Loucy (cell line): ENCODE measurements at regions not wholly inside any gene's neighbourhood (a gene's known extent, or its start where the extent isn't known, plus 50 kb on each side); places are given as distances from the start of the nearest gene placed in this dataset.
"Not testable (repeated sequence)": the region's sequence is repeated elsewhere in the genome, so short reads cannot be mapped to it uniquely, and the experiment has no call there.

Experiments
- H2AFZ ChIP-seq: fragments of 200-600 bp; sonication (generic); 2 replicates; pipeline ENCODE4 v1.6.0; 2016; ENCODE audit warnings: antibody characterized with exemption, mild to moderate bottlenecking, low read length, moderate library complexity
- H3F3A ChIP-seq: fragments of 200-600 bp; 2 replicates; pipeline ENCODE4 v1.6.0; 2016; ENCODE audit warnings: antibody characterized with exemption, low read depth, mild to moderate bottlenecking
- H3K27me3 ChIP-seq: fragments of 200-600 bp; sonication (generic); 2 replicates; pipeline ENCODE4 v1.6.1; 2014; ENCODE audit warnings: low read length, mild to moderate bottlenecking; ENCODE audit not compliant: insufficient read depth, poor library complexity, severe bottlenecking
- H3K36me3 ChIP-seq: fragments of 200-600 bp; sonication (generic); 2 replicates; pipeline ENCODE4 v1.6.1; 2016; ENCODE audit warnings: low read length; ENCODE audit not compliant: insufficient read depth
- H3K4me1 ChIP-seq: fragments of 200-600 bp; sonication (generic); 2 replicates; pipeline ENCODE4 v1.5.1; 2014; ENCODE audit warnings: low read length, mild to moderate bottlenecking; ENCODE audit not compliant: insufficient read depth, poor library complexity, severe bottlenecking
- H3K4me2 ChIP-seq: fragments of 200-600 bp; sonication (generic); 2 replicates; pipeline ENCODE4 v1.6.0; 2014; ENCODE audit warnings: antibody characterized with exemption, low read length, low read depth, mild to moderate bottlenecking; ENCODE audit not compliant: poor library complexity, severe bottlenecking
- H3K4me3 ChIP-seq: fragments of 200-600 bp; sonication (generic); 2 replicates; pipeline ENCODE4 v1.5.1; 2014; ENCODE audit warnings: low read length, mild to moderate bottlenecking, mixed read lengths; ENCODE audit not compliant: poor library complexity, severe bottlenecking
- H3K79me2 ChIP-seq: fragments of 200-600 bp; sonication (generic); 2 replicates; pipeline ENCODE4 v1.6.1; 2014; ENCODE audit warnings: low read length; ENCODE audit not compliant: insufficient read depth
- H3K9ac ChIP-seq: fragments of 200-600 bp; sonication (generic); 2 replicates; pipeline ENCODE4 v1.6.0; 2014; ENCODE audit warnings: mild to moderate bottlenecking, low read depth, low read length, moderate library complexity; ENCODE audit not compliant: poor library complexity, severe bottlenecking
- H3K9me2 ChIP-seq: fragments of 200-600 bp; sonication (generic); replicated peaks from 2 replicates; pipeline ENCODE4 v1.6.1; 2016; ENCODE audit warnings: low read depth, low read length, mixed read lengths
- H3K9me3 ChIP-seq: fragments of 200-600 bp; sonication (generic); 2 replicates; pipeline ENCODE4 v1.6.1; 2014; ENCODE audit warnings: mild to moderate bottlenecking, antibody characterized with exemption, low read length, low read depth; ENCODE audit not compliant: insufficient read depth
- H4K20me1 ChIP-seq: fragments of 200-600 bp; sonication (generic); 2 replicates; pipeline ENCODE4 v1.6.0; 2014; ENCODE audit warnings: antibody characterized with exemption, low read length, mild to moderate bottlenecking; ENCODE audit not compliant: insufficient read depth, poor library complexity, severe bottlenecking
- CTCF ChIP-seq: fragments of 200-600 bp; sonication (generic); conservative IDR thresholded peaks from 2 replicates; pipeline ENCODE4 v1.5.1; 2014; ENCODE audit warnings: mild to moderate bottlenecking, antibody characterized with exemption, low read length
- EZH2phosphoT487 ChIP-seq: fragments of 200-600 bp; IDR thresholded peaks from 2 replicates; pipeline ENCODE4 v1.6.1; 2018; ENCODE audit warnings: antibody characterized with exemption, mild to moderate bottlenecking, moderate library complexity, borderline replicate concordance

GRCh38 chr16:26614237-26614841, 452.4 kb upstream of the C16orf82 start:
- H3K4me1 ChIP-seq = no peaks in the 10 kb centered on the region
- no peak overlapping the region for H3K4me2 ChIP-seq
- H3F3A ChIP-seq = no peaks in the 10 kb centered on the region
- no peak overlapping the region; the same call in 1 of the 2 replicates for H2AFZ ChIP-seq
- no peak for TF ChIP-seq EZH2phosphoT487
- TF ChIP-seq CTCF = no peak
- H3K9me2 ChIP-seq = no peaks in the 10 kb centered on the region
- no peaks in the 10 kb centered on the region for H3K36me3 ChIP-seq
- no peak overlapping the region for H3K9ac ChIP-seq
- no peaks in the 10 kb centered on the region for H4K20me1 ChIP-seq
- no peak overlapping the region for H3K4me3 ChIP-seq
- H3K79me2 ChIP-seq = no peaks in the 10 kb centered on the region
- H3K9me3 ChIP-seq = no peaks in the 10 kb centered on the region
- H3K27me3 ChIP-seq = no peaks in the 10 kb centered on the region

- H3K9me3 ChIP-seq = peaks cover 6% of the 10 kb centered on the region; the same call in 1 of the 2 replicates
- H3K27me3 ChIP-seq = no peaks in the 10 kb centered on the region
- no peaks in the 10 kb centered on the region for H3K9me2 ChIP-seq
- no peaks in the 10 kb centered on the region for H3K4me1 ChIP-seq
- no peak for TF ChIP-seq EZH2phosphoT487
- no peak for TF ChIP-seq CTCF
- H3K79me2 ChIP-seq = no peaks in the 10 kb centered on the region
- H4K20me1 ChIP-seq = no peaks in the 10 kb centered on the region
- H2AFZ ChIP-seq = no peak overlapping the region
- H3K4me2 ChIP-seq = no peak overlapping the region
- H3F3A ChIP-seq = no peaks in the 10 kb centered on the region
- no peak overlapping the region for H3K9ac ChIP-seq
- no peaks in the 10 kb centered on the region for H3K36me3 ChIP-seq
- no peak overlapping the region for H3K4me3 ChIP-seq
Measured at GRCh38 chr16:26623442-26623841, 443.3 kb upstream of the C16orf82 start.

- no peak overlapping the region for H3K4me2 ChIP-seq
- no peaks in the 10 kb centered on the region for H3F3A ChIP-seq
- H2AFZ ChIP-seq = no peak overlapping the region
- no peaks in the 10 kb centered on the region for H3K27me3 ChIP-seq
- no peak overlapping the region for H3K9ac ChIP-seq
- no peaks in the 10 kb centered on the region for H3K79me2 ChIP-seq
- H3K9me3 ChIP-seq = peaks cover 9% of the 10 kb centered on the region; the same call in 1 of the 2 replicates
- H3K4me3 ChIP-seq = no peak overlapping the region
- TF ChIP-seq CTCF = no peak
- no peak for TF ChIP-seq EZH2phosphoT487
- H4K20me1 ChIP-seq = no peaks in the 10 kb centered on the region
- no peaks in the 10 kb centered on the region for H3K9me2 ChIP-seq
- H3K36me3 ChIP-seq = no peaks in the 10 kb centered on the region
- H3K4me1 ChIP-seq = no peaks in the 10 kb centered on the region
Measured at GRCh38 chr16:26627958-26628357, 438.8 kb upstream of the C16orf82 start.

GRCh38 chr16:26631365-26631764, 435.4 kb upstream of the C16orf82 start:
- not testable (repeated sequence) for H3K9me2 ChIP-seq, H3K9me3 ChIP-seq, H3K4me3 ChIP-seq

More at GRCh38 chr16:26631365-26631764, 435.4 kb upstream of the C16orf82 start:
- H3F3A ChIP-seq, H3K4me1 ChIP-seq, H3K9ac ChIP-seq, H2AFZ ChIP-seq, H3K79me2 ChIP-seq, H3K27me3 ChIP-seq, H3K4me2 ChIP-seq, H3K36me3 ChIP-seq, H4K20me1 ChIP-seq: not testable (repeated sequence)
